ENCODE measurements at regions not wholly inside any gene's neighbourhood (a gene's known extent, or its start where the extent isn't known, plus 50 kb on each side); places are given as distances from the start of the nearest gene placed in this dataset.

- Mint-ChIP-seq H3K4me3 (no peak overlapping the region), H3K4me1 (peaks cover 3% of the 10 kb centered on the region), H3K27me3 (no peaks in the 10 kb centered on the region), H3K9me3 (ENCODE audit: insufficient read depth) (no peaks in the 10 kb centered on the region), H3K27ac (no peak overlapping the region)
- ChIA-PET POLR2A (no interaction called here), CTCF (no interaction called here)
- DNase-seq (no peak), ATAC-seq (ENCODE audit: low read depth) (no peak)
- TF ChIP-seq EZH2 (IDR thresholded peaks at IDR 0.05; ENCODE audit: borderline replicate concordance, insufficient read depth, low read depth, low read length, poor library complexity, severe bottlenecking) (no peak), CTCF (IDR thresholded peaks at IDR 0.05) (no peak)
- Histone ChIP-seq H3K27me3 (replicated peaks in 1 of 4; ENCODE audit: control extremely low read depth in 1 of 4, control insufficient read depth in 3 of 4, insufficient read depth in 4 of 4, low read length in 3 of 4) (no peaks in the 10 kb centered on the region), H3K4me1 (ENCODE audit: control insufficient read depth in 2 of 2, insufficient read depth in 2 of 2, low read length in 2 of 2) (no peaks in the 10 kb centered on the region), H3K27ac (ENCODE audit: low read length in 2 of 2) (no peak overlapping the region), H3K4me2 (replicated peaks; ENCODE audit: low read depth, low read length, poor library complexity, severe bottlenecking) (no peak overlapping the region), H3K9me3 (ENCODE audit: control extremely low read depth in 1 of 3, control insufficient read depth in 2 of 3, insufficient read depth in 1 of 3, low read length in 2 of 3) (no peaks in the 10 kb centered on the region), H3K4me3 (ENCODE audit: control extremely low read depth in 1 of 5, extremely low read depth in 1 of 5, insufficient read depth in 1 of 5, low read depth in 2 of 5, low read length in 4 of 5) (no peak overlapping the region), H2AFZ (ENCODE audit: insufficient read depth, low read depth, low read length, poor library complexity, severe bottlenecking) (no peak overlapping the region), H3K9ac (ENCODE audit: low read length) (no peak overlapping the region), H3K79me2 (ENCODE audit: control insufficient read depth, insufficient read depth, low read length) (no peaks in the 10 kb centered on the region), H4K20me1 (ENCODE audit: control insufficient read depth, insufficient read depth, low read length, poor library complexity, severe bottlenecking) (no peaks in the 10 kb centered on the region), H3K36me3 (replicated peaks in 1 of 2; ENCODE audit: control extremely low read depth in 1 of 2, control insufficient read depth in 1 of 2, extremely low read depth in 1 of 2, insufficient read depth in 2 of 2, low read length in 1 of 2) (no peaks in the 10 kb centered on the region)
- intact Hi-C loops (cut with micrococcal nuclease), result no loop called here
- WGBS (ENCODE audit: insufficient coverage), result 85% methylated on average over 3 of the region's 5 CpGs
Observed at GRCh38 chr10:4028027-4028471, 243.0 kb upstream of the KLF6 start.

- H3K9ac ChIP-seq (ENCODE audit: low read length), result no peak overlapping the region
- H4K20me1 ChIP-seq (ENCODE audit: control insufficient read depth, insufficient read depth, low read length, poor library complexity, severe bottlenecking), result no peaks in the 10 kb centered on the region
- no peak overlapping the region for H3K27ac ChIP-seq (ENCODE audit: low read length in 2 of 2)
- ATAC-seq (ENCODE audit: low read depth) (no peak), DNase-seq (no peak)
- no peak overlapping the region for H3K4me3 ChIP-seq (ENCODE audit: control extremely low read depth in 1 of 5, extremely low read depth in 1 of 5, insufficient read depth in 1 of 5, low read depth in 2 of 5, low read length in 4 of 5)
- H3K79me2 ChIP-seq (ENCODE audit: control insufficient read depth, insufficient read depth, low read length), result no peaks in the 10 kb centered on the region
- H3K4me1 ChIP-seq (ENCODE audit: control insufficient read depth in 2 of 2, insufficient read depth in 2 of 2, low read length in 2 of 2), result no peaks in the 10 kb centered on the region
- ChIA-PET CTCF (no interaction called here), POLR2A (no interaction called here)
- intact Hi-C loops (cut with micrococcal nuclease), result no loop called here
- H3K36me3 ChIP-seq (replicated peaks in 1 of 2; ENCODE audit: control extremely low read depth in 1 of 2, control insufficient read depth in 1 of 2, extremely low read depth in 1 of 2, insufficient read depth in 2 of 2, low read length in 1 of 2), result no peaks in the 10 kb centered on the region
- Mint-ChIP-seq H3K27ac (no peak overlapping the region), H3K4me3 (no peak overlapping the region), H3K27me3 (no peaks in the 10 kb centered on the region), H3K4me1 (no peaks in the 10 kb centered on the region), H3K9me3 (ENCODE audit: insufficient read depth) (no peaks in the 10 kb centered on the region)
- 16% methylated on average over 2 of the region's 4 CpGs for WGBS (ENCODE audit: insufficient coverage)
- H3K4me2 ChIP-seq (replicated peaks; ENCODE audit: low read depth, low read length, poor library complexity, severe bottlenecking), result no peak overlapping the region
- H3K9me3 ChIP-seq (ENCODE audit: control extremely low read depth in 1 of 3, control insufficient read depth in 2 of 3, insufficient read depth in 1 of 3, low read length in 2 of 3), result no peaks in the 10 kb centered on the region
- H2AFZ ChIP-seq (ENCODE audit: insufficient read depth, low read depth, low read length, poor library complexity, severe bottlenecking), result no peak overlapping the region
- TF ChIP-seq CTCF (IDR thresholded peaks at IDR 0.05) (no peak), EZH2 (IDR thresholded peaks at IDR 0.05; ENCODE audit: borderline replicate concordance, insufficient read depth, low read depth, low read length, poor library complexity, severe bottlenecking) (no peak)
- H3K27me3 ChIP-seq (replicated peaks in 1 of 4; ENCODE audit: control extremely low read depth in 1 of 4, control insufficient read depth in 3 of 4, insufficient read depth in 4 of 4, low read length in 3 of 4), result no peaks in the 10 kb centered on the region
Observed at GRCh38 chr10:4025339-4025738, 240.3 kb upstream of the KLF6 start.

Data from B cell (primary cell).